AG09309 (cell line): ENCODE measurements at regions not wholly inside any gene's neighbourhood (a gene's known extent, or its start where the extent isn't known, plus 50 kb on each side); places are given as distances from the start of the nearest gene placed in this dataset.

Experiments used
- DNase-seq: peaks from one replicate; pipeline ENCODE4 v3.0.0-alpha.2; 2010; ENCODE audit warnings: low read depth
- H3K4me3 ChIP-seq: 2 replicates; pipeline ENCODE4 v1.5.1; 2011; ENCODE audit warnings: mild to moderate bottlenecking, low read depth, low read length, moderate library complexity; ENCODE audit not compliant: control insufficient read depth
- CTCF ChIP-seq: IDR thresholded peaks from 2 replicates; pipeline ENCODE4 v1.5.1; 2011; ENCODE audit warnings: mild to moderate bottlenecking, low read depth, low read length, inconsistent platforms; ENCODE audit not compliant: insufficient read depth, control insufficient read depth; ENCODE audit errors: missing control alignments

GRCh38 chr4:58636381-58636780, 1526.2 kb upstream of the IGFBP7 start:
- no peak for DNase-seq

GRCh38 chr4:58617226-58617625, 1507.0 kb upstream of the IGFBP7 start:
- no peak for DNase-seq
- TF ChIP-seq CTCF, result no peak
- no peak overlapping the region for H3K4me3 ChIP-seq

More at GRCh38 chr4:58636381-58636780, 1526.2 kb upstream of the IGFBP7 start:
- no peak overlapping the region for H3K4me3 ChIP-seq
- no peak for TF ChIP-seq CTCF

- no peak overlapping the region for H3K4me3 ChIP-seq
- TF ChIP-seq CTCF, result no peak
- no peak for DNase-seq
Measured at GRCh38 chr4:58611012-58611411, 1500.8 kb upstream of the IGFBP7 start.

GRCh38 chr4:58606303-58606702, 1496.1 kb upstream of the IGFBP7 start:
- TF ChIP-seq CTCF, result no peak
- H3K4me3 ChIP-seq, result no peak overlapping the region
- no peak for DNase-seq

GRCh38 chr4:58603951-58604350, 1493.8 kb upstream of the IGFBP7 start:
- TF ChIP-seq CTCF, result no peak
- no peak overlapping the region for H3K4me3 ChIP-seq
- DNase-seq, result no peak

GRCh38 chr4:58602731-58603359, 1492.7 kb upstream of the IGFBP7 start:
- H3K4me3 ChIP-seq, result no peak overlapping the region
- TF ChIP-seq CTCF, result no peak
- DNase-seq, result no peak
